ENCODE measurements at regions not wholly inside any gene's neighbourhood (a gene's known extent, or its start where the extent isn't known, plus 50 kb on each side); places are given as distances from the start of the nearest gene placed in this dataset.
A peak's percentile ranks its signal among the peaks of the same experiment; 100 is the strongest.
"Not testable (repeated sequence)": the region's sequence is repeated elsewhere in the genome, so short reads cannot be mapped to it uniquely, and the experiment has no call there.

DNA sequence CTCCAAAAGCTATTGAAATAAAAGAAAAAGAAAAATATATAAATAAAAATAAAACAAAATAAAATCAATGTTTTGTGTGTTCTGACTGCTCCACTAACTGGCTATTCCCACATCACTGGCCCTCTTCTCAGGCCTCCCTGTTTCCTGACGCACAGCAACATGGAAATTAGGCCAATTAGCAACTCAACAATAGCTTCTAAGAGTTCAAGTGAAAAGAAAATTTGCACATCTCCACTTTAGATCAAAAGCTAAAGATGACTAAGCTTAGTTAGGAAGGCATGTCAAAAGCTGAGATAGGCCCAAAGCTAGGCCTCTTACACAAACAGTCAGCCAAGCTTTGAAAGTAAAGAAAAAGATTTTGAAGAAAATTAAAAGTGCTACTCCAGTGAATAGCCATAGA, 200.8 kb downstream of the DUSP6 start:
- TF ChIP-seq POLR2AphosphoS5 (IDR thresholded peaks at IDR 0.05) (no peak), CTCF (IDR thresholded peaks at IDR 0.05) (no peak), POLR2A (IDR thresholded peaks at IDR 0.05) (no peak), EP300 (IDR thresholded peaks at IDR 0.05) (no peak)
- Histone ChIP-seq H3K4me3 (no peak overlapping the region), H3K36me3 (no peaks in the 10 kb centered on the region), H3K27me3 (no peaks in the 10 kb centered on the region), H3K27ac (no peak overlapping the region), H3K4me1 (peaks cover 0 to 2% (median 0%) of the 10 kb centered on the region in 3 donors), H3K9me3 (no peaks in the 10 kb centered on the region)
- no peak for ATAC-seq
- 75 to 100% methylated on average over 1 of the region's 1 CpG for WGBS, 2 donors (ENCODE audit: low coverage in 1 of 2)

DNA sequence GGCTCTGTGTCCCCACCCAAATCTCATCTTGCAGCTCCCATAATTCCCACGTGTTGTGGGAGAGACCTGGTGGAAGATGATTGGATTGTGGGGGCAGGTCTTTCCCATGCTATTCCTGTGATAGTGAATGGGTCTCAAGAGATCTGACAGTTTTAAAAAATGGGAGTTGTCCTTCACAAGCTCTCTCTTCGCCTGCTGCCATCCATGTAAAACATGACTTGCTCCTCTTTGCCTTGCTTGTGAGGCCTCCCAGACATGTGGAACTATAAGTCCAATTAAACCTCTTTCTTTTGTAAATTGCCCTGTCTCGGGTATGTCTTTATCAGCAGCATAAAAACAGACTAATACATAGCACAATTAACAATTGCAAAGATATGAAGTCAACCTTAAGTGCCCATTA, 201.5 kb downstream of the DUSP6 start:
- WGBS, 2 donors (ENCODE audit: low coverage in 1 of 2), result 90 to 91% methylated on average over 3 of the region's 3 CpGs
- H3K4me1 ChIP-seq, H3K27ac ChIP-seq, H3K27me3 ChIP-seq, ATAC-seq, H3K4me3 ChIP-seq, H3K9me3 ChIP-seq, H3K36me3 ChIP-seq: not testable (repeated sequence)

GRCh38 chr12:89140602-89141238, 211.6 kb downstream of the DUSP6 start:
- H3K27me3 ChIP-seq, result no peaks in the 10 kb centered on the region
- H3K27ac ChIP-seq, result peak overlapping the region in 3 of 4 donors; percentile 12 to 20 (median 12)
- peaks cover 0 to 10% (median 3%) of the 10 kb centered on the region in 3 donors for H3K4me1 ChIP-seq
- H3K4me3 ChIP-seq, result no peak overlapping the region
- H3K36me3 ChIP-seq, result no peaks in the 10 kb centered on the region
- peak; percentile 36 for ATAC-seq
- WGBS, 2 donors (ENCODE audit: low coverage in 1 of 2), result 25 to 43% methylated on average over 3 to 5 of the region's 6 CpGs
- H3K9me3 ChIP-seq, result no peaks in the 10 kb centered on the region
- TF ChIP-seq POLR2A (IDR thresholded peaks at IDR 0.05) (no peak), POLR2AphosphoS5 (IDR thresholded peaks at IDR 0.05) (no peak), EP300 (IDR thresholded peaks at IDR 0.05) (no peak), CTCF (IDR thresholded peaks at IDR 0.05) (no peak)

DNA sequence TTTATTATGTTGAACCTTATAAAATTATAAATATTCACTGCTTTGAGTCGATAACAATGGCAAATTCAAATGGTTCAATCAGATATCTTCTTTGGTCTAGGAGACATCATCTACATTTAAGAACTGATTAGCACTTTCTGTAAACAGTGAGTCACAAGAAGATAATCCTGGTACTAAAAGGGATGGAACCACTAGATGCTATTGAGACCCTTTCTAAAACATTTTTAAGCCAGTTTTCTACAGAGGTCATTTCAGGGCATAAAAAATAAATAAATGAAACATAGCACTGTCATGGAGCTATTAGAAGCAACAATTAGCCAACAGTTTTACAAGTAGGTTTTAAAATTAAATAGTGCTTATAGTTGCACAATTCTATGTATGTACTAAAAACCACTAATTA, 212.2 kb downstream of the DUSP6 start:
- Histone ChIP-seq H3K27ac (no peak overlapping the region), H3K27me3 (no peaks in the 10 kb centered on the region), H3K9me3 (no peaks in the 10 kb centered on the region), H3K4me3 (no peak overlapping the region), H3K36me3 (no peaks in the 10 kb centered on the region), H3K4me1 (peaks cover 0 to 10% (median 3%) of the 10 kb centered on the region in 3 donors)
- no peak for TF ChIP-seq CTCF (IDR thresholded peaks at IDR 0.05)
- no peak for TF ChIP-seq POLR2A (IDR thresholded peaks at IDR 0.05)
- TF ChIP-seq POLR2AphosphoS5 (IDR thresholded peaks at IDR 0.05), result no peak
- no peak for TF ChIP-seq EP300 (IDR thresholded peaks at IDR 0.05)
- 70 to 87% methylated on average over 1 of the region's 1 CpG for WGBS, 2 donors (ENCODE audit: low coverage in 1 of 2)
- no peak for ATAC-seq

GRCh38 chr12:89139390-89139789, 212.9 kb downstream of the DUSP6 start:
- H3K27ac ChIP-seq, result no peak overlapping the region
- H3K27me3 ChIP-seq, result no peaks in the 10 kb centered on the region
- TF ChIP-seq CTCF (IDR thresholded peaks at IDR 0.05) (no peak), EP300 (IDR thresholded peaks at IDR 0.05) (no peak), POLR2A (IDR thresholded peaks at IDR 0.05) (no peak), POLR2AphosphoS5 (IDR thresholded peaks at IDR 0.05) (no peak)
- H3K9me3 ChIP-seq, result no peaks in the 10 kb centered on the region
- ATAC-seq, result no peak
- H3K36me3 ChIP-seq, result no peaks in the 10 kb centered on the region
- WGBS, 2 donors (ENCODE audit: low coverage in 1 of 2), result 82 to 90% methylated on average over 4 of the region's 4 CpGs
- H3K4me3 ChIP-seq, result no peak overlapping the region
- H3K4me1 ChIP-seq, result peaks cover 0 to 10% (median 3%) of the 10 kb centered on the region in 3 donors

Measured in gastroesophageal sphincter (tissue), 4 donors.